IMR-90 (cell line): ENCODE measurements at regions not wholly inside any gene's neighbourhood (a gene's known extent, or its start where the extent isn't known, plus 50 kb on each side); places are given as distances from the start of the nearest gene placed in this dataset.

Experiments
- ATAC-seq: fragments of 200-7000 bp; cut with Tn5 transposase; 2 replicates; pipeline ENCODE4 v1.9.1; 2020; ENCODE audit warnings: low read depth, mild to moderate bottlenecking, moderate library complexity
- BruUV-seq: library from RNA; stranded (reverse); fragments of 400-500 nt; replicated peaks from 2 replicates; lab custom pipeline; 2021; lab: Mats Ljungman, UMichigan
- CTCF ChIA-PET: fragments of 300-600 bp; formaldehyde crosslinking; extraction: SDS; loops from one replicate; lab custom pipeline; 2021; ENCODE audit warnings: antibody characterized with exemption; lab: Yijun Ruan, JAX
- POLR2A ChIA-PET: fragments of 300-600 bp; sonication (Branson Sonifier 250); formaldehyde crosslinking; loops from one replicate; lab custom pipeline; 2022; ENCODE audit warnings: antibody characterized with exemption; ENCODE audit not compliant: unreplicated experiment; lab: Charles Lee
- DNase-seq: peaks from one replicate; pipeline ENCODE4 v3.0.0; 2013
- H2AFZ ChIP-seq: replicated peaks from 2 replicates; pipeline ENCODE3; 2013; ENCODE audit warnings: low read length, mild to moderate bottlenecking; ENCODE audit not compliant: poor library complexity
- H2AK5ac ChIP-seq: 2 replicates; pipeline ENCODE4 v1.6.1; 2013; ENCODE audit warnings: low read depth, low read length, inconsistent platforms
- H2AK9ac ChIP-seq: replicated peaks from 2 replicates; pipeline ENCODE3; 2013; ENCODE audit warnings: mild to moderate bottlenecking, low read depth, low read length, moderate library complexity; ENCODE audit not compliant: poor library complexity
- H2BK120ac ChIP-seq: 2 replicates; pipeline ENCODE4 v1.6.1; 2013; ENCODE audit warnings: low read depth, low read length, inconsistent platforms
- H2BK15ac ChIP-seq: 3 replicates; pipeline ENCODE4 v1.6.1; 2013; ENCODE audit warnings: low read depth, low read length, inconsistent platforms
- H2BK20ac ChIP-seq: 2 replicates; pipeline ENCODE4 v1.6.1; 2013; ENCODE audit warnings: low read depth, mild to moderate bottlenecking, inconsistent platforms, low read length, moderate library complexity
- H2BK5ac ChIP-seq: 2 replicates; pipeline ENCODE4 v1.6.1; 2013; ENCODE audit warnings: mild to moderate bottlenecking, low read depth, low read length, inconsistent platforms; ENCODE audit not compliant: poor library complexity, severe bottlenecking
- H3K14ac ChIP-seq: replicated peaks from 2 replicates; pipeline ENCODE4 v1.6.1; 2013; ENCODE audit warnings: low read depth, low read length, inconsistent platforms
- H3K18ac ChIP-seq: 2 replicates; pipeline ENCODE4 v1.6.1; 2013; ENCODE audit warnings: low read depth, low read length, control low read depth
- H3K23ac ChIP-seq: 2 replicates; pipeline ENCODE4 v1.6.1; 2013; ENCODE audit warnings: low read depth, low read length, inconsistent platforms
- H3K27ac ChIP-seq: 2 replicates; pipeline ENCODE4 v1.5.1; 2013; ENCODE audit warnings: mild to moderate bottlenecking, control low read depth, low read length; ENCODE audit not compliant: insufficient read depth
- H3K27me3 ChIP-seq: 2 replicates; pipeline ENCODE4 v1.6.1; 2013; ENCODE audit warnings: low read length; ENCODE audit not compliant: control insufficient read depth, insufficient read depth
- H3K36me3 ChIP-seq: 2 replicates; pipeline ENCODE4 v1.6.1; 2013; ENCODE audit warnings: low read length, mixed read lengths; ENCODE audit not compliant: control insufficient read depth, insufficient read depth
- H3K4ac ChIP-seq: 2 replicates; pipeline ENCODE4 v1.6.1; 2013; ENCODE audit warnings: low read depth, low read length, inconsistent platforms
- H3K4me1 ChIP-seq: 2 replicates; pipeline ENCODE4 v1.6.1; 2013; ENCODE audit warnings: low read length, mixed read lengths; ENCODE audit not compliant: control insufficient read depth, insufficient read depth
- H3K4me2 ChIP-seq: 2 replicates; pipeline ENCODE4 v1.6.1; 2013; ENCODE audit warnings: low read depth, mild to moderate bottlenecking, control low read depth, low read length, moderate library complexity
- H3K4me3 ChIP-seq: 2 replicates; pipeline ENCODE4 v1.5.1; 2013; ENCODE audit warnings: low read depth, mild to moderate bottlenecking, control low read depth, low read length, moderate library complexity; ENCODE audit not compliant: insufficient read depth
- H3K56ac ChIP-seq: 2 replicates; pipeline ENCODE4 v1.6.1; 2013; ENCODE audit warnings: low read length, inconsistent platforms; ENCODE audit not compliant: insufficient read depth; ENCODE audit errors: extremely low read depth
- H3K79me1 ChIP-seq, 2 experiments: 2 replicates each; pipeline ENCODE4 v1.6.1; 2013; ENCODE audit warnings: low read length in 2 of 2, inconsistent platforms in 1 of 2, low read depth in 1 of 2
- H3K9ac ChIP-seq: 2 replicates; pipeline ENCODE4 v1.6.1; 2013; ENCODE audit warnings: low read depth, low read length, control low read depth
- H3K9me1 ChIP-seq: 2 replicates; pipeline ENCODE4 v1.6.1; 2013; ENCODE audit warnings: low read length, inconsistent platforms; ENCODE audit not compliant: insufficient read depth
- H3K9me3 ChIP-seq: 2 replicates; pipeline ENCODE4 v1.6.1; 2013; ENCODE audit warnings: low read length; ENCODE audit not compliant: control insufficient read depth, insufficient read depth
- H4K20me1 ChIP-seq: 2 replicates; pipeline ENCODE4 v1.6.1; 2013; ENCODE audit warnings: low read length, inconsistent platforms; ENCODE audit not compliant: insufficient read depth
- H4K5ac ChIP-seq: 2 replicates; pipeline ENCODE4 v1.6.1; 2013; ENCODE audit warnings: mild to moderate bottlenecking, low read depth, low read length, control low read depth
- H4K8ac ChIP-seq, 2 experiments: 2 replicates each; pipeline ENCODE4 v1.6.1; 2013; ENCODE audit warnings: low read depth in 2 of 2, low read length in 2 of 2, control low read depth in 1 of 2, inconsistent platforms in 1 of 2
- H4K91ac ChIP-seq: 2 replicates; pipeline ENCODE4 v1.6.1; 2013; ENCODE audit warnings: low read depth, low read length, inconsistent platforms; ENCODE audit not compliant: insufficient read depth
- BHLHE40 ChIP-seq: fragments of 150-350 bp; IDR thresholded peaks from 2 replicates; pipeline ENCODE4 v1.6.1; 2016; ENCODE audit warnings: mild to moderate bottlenecking, low read depth, low read length
- CHD1 ChIP-seq: IDR thresholded peaks from 2 replicates; pipeline ENCODE4 v1.6.1; 2012; ENCODE audit warnings: low read depth, low read length, improper control_type of control experiment
- CTCF ChIP-seq: conservative IDR thresholded peaks from 2 replicates; pipeline ENCODE4 v1.5.1; 2012; ENCODE audit warnings: mild to moderate bottlenecking, low read depth, low read length, improper control_type of control experiment
- FOS ChIP-seq: fragments of 150-350 bp; IDR thresholded peaks from 2 replicates; pipeline ENCODE4 v1.6.1; 2016; ENCODE audit warnings: low read depth, low read length
- POLR2A ChIP-seq: IDR thresholded peaks from 2 replicates; pipeline ENCODE4 v1.6.1; 2012; ENCODE audit warnings: mild to moderate bottlenecking, low read depth, low read length
- RCOR1 ChIP-seq: IDR thresholded peaks from 2 replicates; pipeline ENCODE4 v1.6.1; 2012; ENCODE audit warnings: mild to moderate bottlenecking, low read length, improper control_type of control experiment; ENCODE audit not compliant: insufficient replicate concordance
- RFX5 ChIP-seq: IDR thresholded peaks from 2 replicates; pipeline ENCODE4 v1.8.0; 2012; ENCODE audit warnings: low read depth, mild to moderate bottlenecking, low read length, moderate library complexity
- WGBS, 2 experiments: methylation state at CpG; one replicate each; pipeline versions ENCODE4 v1.1.5 to v1.1.7; 2013; ENCODE audit warnings: missing lambda C conversion rate in 2 of 2; ENCODE audit not compliant: insufficient read length in 1 of 2; ENCODE audit errors: extremely low coverage in 2 of 2; 5-methylcytosine and 5-hydroxymethylcytosine counted together
- dilution Hi-C: fragments of 300-500 bp; cut with HindIII; formaldehyde crosslinking; loops from one replicate; pipeline ENCODE4 v1.14.3; 2018; ENCODE audit warnings: low sequenced_read_pairs; ENCODE audit not compliant: unreplicated experiment
- in situ Hi-C: fragments of 300-500 bp; cut with MboI; formaldehyde crosslinking; loops from 3 replicates; pipeline ENCODE4 v1.14.3; 2019; ENCODE audit warnings: low sequenced_read_pairs, inconsistent platforms, mixed read lengths
- intact Hi-C: fragments of 100-400 bp; cut with micrococcal nuclease; formaldehyde crosslinking; loops from 2 replicates; pipeline ENCODE4 v1.10.0; 2022

GRCh38 chr2:8580316-8581233 lies 101.3 kb upstream of the ID2 start:
- Histone ChIP-seq H2AFZ (no peak overlapping the region), H4K91ac (no peak overlapping the region), H3K4me2 (no peak overlapping the region), H2BK20ac (no peak overlapping the region), H3K27me3 (no peaks in the 10 kb centered on the region), H3K9ac (no peak overlapping the region), H3K36me3 (no peaks in the 10 kb centered on the region), H2AK5ac (no peak overlapping the region), H3K4me1 (no peaks in the 10 kb centered on the region), H4K20me1 (no peaks in the 10 kb centered on the region), H4K8ac (no peak overlapping the region), H3K56ac (no peak overlapping the region), H3K4ac (no peak overlapping the region), H2BK5ac (no peak overlapping the region), H3K79me1 (no peaks in the 10 kb centered on the region), H2BK15ac (no peak overlapping the region), H3K18ac (no peak overlapping the region), H3K4me3 (no peak overlapping the region), H3K9me1 (peaks cover 4% of the 10 kb centered on the region; the same call in 1 of the 2 replicates), H3K9me3 (no peaks in the 10 kb centered on the region), H2AK9ac (no peak overlapping the region), H3K23ac (no peak overlapping the region), H3K14ac (no peak overlapping the region), H2BK120ac (no peak overlapping the region), H4K5ac (no peak overlapping the region), H3K27ac (no peak overlapping the region)
- intact Hi-C loops: no loop called here
- ATAC-seq (no peak), DNase-seq (no peak)
- ChIA-PET POLR2A (no interaction called here), CTCF (no interaction called here)
- dilution Hi-C loops: no loop called here
- 73% methylated on average over 3 of the region's 16 CpGs; no CpG with 5 or more reads in 1 of the 2 experiments for WGBS, 2 experiments
- no TSS peak for BruUV-seq
- in situ Hi-C loops: no loop called here
- TF ChIP-seq POLR2A (no peak), RCOR1 (no peak), CTCF (no peak), BHLHE40 (no peak), RFX5 (no peak), FOS (no peak), CHD1 (no peak)
